Activated CD4-positive, alpha-beta T cell treated with anti-CD3 and anti-CD28 coated beads, Interleukin-2, amount 50 U/mL, for 48 hours (primary cell): ENCODE measurements at regions not wholly inside any gene's neighbourhood (a gene's known extent, or its start where the extent isn't known, plus 50 kb on each side); places are given as distances from the start of the nearest gene placed in this dataset.

ENCODE experiments used
- DNase-seq, 2 experiments: peaks; one replicate each; pipeline ENCODE4 v3.0.0-alpha.2; 2020

DNA sequence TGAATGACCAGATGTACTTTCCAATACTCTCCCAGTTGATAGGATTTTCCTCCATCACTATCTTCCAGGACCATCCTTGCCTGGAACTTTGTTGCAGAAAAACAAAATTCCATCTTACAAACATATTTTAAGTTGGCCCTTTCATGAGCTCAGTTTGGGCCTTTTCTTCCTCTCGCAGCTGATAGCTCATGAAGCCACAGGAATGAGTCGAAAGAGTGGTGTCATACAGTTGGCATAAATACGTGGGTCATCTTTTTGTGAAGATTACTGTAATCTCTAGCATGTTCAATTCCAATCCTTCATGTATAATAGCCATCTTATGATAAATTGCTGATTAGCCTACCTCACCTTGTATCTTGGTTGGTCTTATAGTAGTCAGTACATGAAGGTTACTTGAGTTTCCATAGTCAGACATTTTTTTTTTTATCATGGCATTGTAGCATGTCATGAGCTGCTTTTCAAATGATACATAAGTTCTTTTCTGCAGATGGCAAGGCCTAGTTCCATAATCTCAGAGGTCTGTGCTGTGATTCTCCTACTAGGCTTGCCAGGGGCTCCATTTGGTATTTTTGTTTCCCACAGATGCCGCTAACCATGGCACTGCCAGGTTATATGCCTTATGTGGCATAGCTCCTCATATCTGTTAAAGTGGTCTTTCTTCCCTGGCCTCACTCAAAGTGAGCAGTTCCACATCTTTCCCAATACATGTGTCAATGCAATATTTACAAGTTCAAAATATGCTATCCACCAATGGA, 380.6 kb upstream of the DCN start:
- no peak for DNase-seq

DNA sequence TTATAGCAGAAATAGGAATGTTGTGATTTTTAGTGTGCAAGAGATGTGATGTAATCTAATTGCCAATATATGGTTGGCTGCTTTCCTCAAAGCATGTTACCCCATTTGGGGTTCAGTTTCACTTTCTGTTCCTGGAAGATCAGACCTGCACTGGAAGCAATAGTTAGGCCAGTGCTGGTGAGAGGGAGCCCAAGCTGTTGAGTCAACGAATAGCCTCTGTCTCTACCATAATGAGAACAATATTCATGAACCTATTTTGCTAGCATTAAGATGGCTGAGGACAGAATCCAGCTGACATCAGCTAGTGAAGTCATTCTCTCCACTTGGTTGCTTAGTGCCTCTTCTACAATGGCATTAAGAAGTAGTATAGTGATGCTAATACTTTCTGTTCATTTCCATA, 379.9 kb upstream of the DCN start:
- DNase-seq = no peak

DNA sequence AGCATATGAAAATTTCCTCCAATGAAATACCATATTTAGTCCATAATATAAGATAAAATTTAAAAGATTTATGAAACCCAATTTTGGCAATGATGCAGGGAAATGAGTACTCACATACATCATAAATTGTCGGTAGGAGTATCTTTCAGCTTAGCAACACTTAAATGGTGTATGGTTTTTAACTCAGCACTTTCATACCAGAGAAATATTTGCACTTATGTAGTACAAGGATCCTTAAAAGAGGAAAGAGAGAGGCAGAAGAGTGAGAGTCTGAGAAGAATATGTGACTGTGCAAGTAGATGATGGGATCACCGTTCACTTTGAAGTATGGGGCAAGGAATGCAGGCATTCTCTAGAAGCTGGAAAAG, 379.3 kb upstream of the DCN start:
- DNase-seq = no peak

DNA sequence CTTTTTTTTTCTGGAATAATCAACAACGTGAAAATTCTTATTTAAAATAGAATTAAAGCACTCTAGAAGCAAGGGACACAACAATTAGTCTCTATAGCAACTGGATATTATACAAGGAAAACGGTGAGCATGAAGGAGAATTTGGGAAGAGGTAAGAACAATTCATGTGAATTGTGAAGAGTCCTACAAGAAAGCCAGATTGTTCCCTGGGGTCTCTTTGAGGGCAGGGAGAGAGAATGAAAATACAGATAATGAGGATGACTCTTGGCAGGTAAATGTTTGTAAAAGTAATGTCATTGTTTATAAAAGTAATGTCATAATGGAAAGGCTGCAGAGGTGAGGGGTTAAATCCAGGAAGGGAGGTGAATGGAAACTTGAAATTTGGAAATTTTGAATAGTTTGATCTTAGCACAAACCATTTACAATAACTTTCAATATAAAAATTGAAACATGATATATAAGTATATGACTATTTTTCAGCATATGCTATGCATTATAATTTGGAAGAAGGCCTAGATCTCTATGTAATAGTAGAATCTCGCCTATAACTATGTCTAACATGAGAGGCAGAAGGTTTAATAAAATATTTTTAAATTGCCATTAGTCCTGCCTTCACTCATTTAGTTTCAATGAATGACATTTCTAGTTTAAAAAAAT, 378.8 kb upstream of the DCN start:
- no peak for DNase-seq

DNA sequence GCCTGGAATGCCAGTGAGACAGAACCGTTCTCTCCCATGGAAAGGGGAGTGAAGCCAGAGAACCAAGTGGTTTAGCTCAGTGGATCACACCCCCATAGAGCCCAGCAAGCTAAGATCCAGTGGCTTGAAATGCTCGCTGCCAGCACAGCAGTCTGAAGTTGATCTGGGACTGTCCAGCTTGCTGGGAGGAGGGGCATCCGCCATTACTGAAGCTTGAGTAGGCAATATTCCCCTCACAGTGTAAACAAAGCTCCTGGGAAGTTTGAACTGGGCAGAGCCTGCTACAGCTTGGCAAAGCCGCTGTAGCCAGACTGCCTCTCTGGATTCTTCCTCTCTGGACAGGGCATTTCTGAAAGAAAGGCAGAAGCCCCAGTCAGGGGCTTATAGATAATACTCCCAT, 374.3 kb upstream of the DCN start:
- no peak for DNase-seq

DNA sequence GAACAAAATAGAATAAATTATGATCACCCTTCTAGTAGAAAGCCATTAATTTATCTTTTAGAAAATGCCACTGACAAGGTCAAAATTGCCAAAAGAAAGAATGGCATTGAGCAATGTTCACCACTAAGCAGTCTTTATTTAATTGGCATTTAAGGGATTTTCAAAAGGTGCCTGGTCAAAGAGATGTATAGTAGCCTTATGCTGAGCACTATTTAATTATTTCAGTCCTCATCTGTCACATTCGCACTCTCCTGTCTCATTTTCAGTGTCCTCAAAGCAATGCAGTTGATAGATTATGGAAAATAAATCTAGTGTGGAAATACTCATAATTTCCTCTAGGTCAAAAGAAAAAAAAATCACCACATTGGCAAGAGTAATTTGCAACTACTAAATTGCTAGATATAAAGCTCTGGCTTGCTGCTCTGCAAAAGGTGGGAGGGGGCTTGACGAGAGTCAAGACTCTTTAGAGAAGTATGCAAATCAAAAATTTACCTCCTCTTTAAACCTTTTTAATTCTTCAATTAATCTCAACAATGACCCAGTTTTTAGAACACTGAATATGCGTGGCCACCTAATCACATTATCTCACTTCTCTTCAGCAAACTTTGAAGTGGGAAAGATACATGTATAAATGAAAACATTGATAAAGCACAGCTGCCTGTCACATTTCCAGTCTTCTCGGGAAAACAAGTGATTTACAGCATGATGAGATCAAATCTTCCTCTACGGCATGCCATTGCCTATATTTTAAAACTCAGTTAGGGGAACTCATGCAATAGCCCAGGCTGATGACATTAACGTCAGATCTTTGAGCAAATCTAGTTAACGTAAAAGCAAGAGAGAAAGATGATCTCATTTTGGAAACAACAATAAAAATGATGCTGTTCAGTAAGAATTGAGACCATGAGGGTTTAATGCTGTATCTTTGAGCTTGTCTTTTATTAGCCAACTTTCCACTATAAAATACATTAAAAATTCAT, 373.1 kb upstream of the DCN start:
- no peak for DNase-seq

DNA sequence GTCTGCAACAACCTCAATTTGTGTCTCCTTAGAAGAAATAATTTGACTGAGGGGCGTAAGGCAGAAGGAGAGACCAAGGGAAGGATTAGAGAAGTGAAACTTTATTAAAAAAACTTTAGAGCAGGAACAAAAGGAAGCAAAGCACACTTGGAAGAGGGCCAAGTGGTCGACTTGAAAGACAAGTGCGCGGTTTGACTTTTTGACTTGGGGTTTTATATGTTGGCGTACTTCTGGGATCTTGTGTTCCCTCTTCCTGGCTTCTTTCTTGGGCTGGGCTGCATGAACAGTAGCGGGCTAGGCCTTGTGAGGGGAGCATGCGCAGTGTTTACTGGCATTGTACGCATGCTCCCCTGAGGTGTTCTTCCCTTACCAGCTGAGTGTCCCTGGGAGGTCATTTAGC, 369.3 kb upstream of the DCN start:
- DNase-seq = no peak

DNA sequence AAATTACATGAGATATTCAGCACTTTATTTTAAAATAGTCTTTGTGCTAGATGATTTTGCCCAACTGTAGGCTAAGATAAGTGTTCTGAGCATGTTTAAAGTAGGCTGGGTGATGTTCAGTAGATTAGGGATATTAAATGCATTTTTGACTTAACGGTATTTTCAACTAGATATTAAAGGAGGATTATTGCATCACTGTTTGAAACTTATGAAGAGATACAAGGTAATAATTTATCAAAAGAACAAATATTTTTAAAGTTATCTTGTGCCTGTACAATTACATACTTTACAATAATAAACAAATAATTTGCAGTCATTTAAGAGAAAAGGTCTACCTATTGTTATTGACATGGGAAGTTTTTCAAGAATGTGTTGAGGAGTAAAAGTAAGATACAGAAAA, 368.6 kb upstream of the DCN start:
- DNase-seq = no peak

DNA sequence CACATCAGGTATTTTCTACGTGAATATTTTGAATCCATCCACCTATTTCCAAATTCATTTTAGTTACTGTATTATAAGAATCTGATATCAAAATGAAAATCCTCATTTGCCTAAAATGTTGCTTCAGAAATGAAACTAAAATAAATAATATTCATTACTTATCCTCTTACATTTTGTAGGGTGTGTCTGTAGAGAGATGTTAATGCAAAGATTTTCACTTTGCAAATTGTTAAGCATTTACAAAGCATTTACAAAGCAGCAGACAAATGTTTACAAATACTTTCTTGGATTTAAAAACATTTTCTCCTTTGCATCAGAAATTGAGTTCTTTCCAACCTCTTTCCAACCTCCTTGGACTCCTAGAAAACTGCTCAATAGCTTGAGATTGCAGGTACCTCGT, 360.0 kb upstream of the DCN start:
- DNase-seq = no peak

DNA sequence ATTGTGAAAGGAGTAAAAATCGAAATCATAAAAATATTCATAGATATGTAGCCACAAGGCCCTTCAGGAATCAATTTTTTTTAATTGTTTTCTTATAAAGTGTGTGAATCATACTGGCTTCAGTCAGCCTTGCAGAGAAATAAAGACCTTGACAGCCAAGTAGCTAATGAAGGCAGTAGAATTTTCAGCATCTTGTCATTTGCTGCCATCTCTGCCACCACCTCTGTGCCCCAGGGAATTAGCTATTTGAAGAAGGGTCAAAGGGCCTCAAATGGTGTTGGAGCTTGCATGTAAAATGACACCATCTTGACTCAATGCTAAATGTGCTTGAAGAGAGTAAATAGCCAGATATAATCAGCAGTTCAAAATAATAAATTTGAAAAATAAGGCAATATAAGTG, 359.4 kb upstream of the DCN start:
- DNase-seq = no peak

DNA sequence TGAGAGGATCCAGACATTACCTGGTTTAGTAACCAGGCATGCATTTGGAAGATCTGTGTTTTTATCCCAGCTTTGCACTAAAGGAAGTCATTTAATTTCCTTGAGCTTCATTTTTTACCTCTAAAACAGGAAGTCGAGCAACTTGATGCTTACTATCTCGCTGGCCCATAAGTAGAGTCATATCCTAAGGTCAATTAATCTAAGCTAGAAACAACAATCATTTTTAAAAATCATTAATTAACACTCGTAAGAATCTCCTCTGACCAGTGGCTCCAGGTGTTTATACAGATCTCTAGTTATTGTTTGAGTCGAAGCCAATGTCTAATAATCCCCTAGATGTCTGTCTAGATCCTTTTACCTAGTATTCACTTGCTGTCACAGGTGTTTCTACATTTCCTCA, 355.8 kb upstream of the DCN start:
- no peak for DNase-seq

DNA sequence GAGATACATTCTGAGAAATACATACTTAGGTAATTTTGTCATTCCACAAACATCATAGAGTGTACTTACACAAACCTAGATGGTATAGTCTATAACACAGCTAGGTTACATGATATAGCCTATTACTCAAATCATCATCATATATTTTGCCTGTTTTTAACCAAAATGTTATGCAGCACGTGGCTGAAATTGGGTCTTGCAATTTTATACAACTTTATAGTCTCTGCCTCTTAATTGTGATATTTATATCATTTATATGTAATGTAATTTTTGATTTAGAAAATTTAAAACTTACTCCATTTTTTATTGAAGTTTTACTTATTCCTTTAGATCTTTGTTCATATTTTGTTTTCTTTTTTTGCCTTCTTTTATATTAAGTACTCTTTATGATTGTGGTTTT, 350.7 kb upstream of the DCN start:
- no peak for DNase-seq

DNA sequence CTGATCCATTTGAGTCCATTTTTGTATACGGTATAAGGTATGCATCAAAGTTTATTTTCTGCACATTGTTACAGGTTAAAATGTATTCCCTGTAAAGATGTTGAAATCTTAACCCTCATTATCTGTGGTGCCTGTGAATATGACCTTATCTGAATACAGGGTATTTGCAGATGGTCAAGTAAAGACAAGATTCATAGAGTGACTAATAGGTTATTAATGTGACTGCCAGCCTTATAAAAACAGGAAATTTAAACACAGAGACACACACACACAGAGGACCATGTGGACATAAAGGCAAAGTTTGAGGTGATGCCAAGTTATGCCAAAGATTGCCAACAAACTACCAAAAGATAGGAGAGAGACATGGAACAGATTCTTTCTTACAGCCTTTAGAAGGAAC, 347.2 kb upstream of the DCN start:
- DNase-seq = no peak

DNA sequence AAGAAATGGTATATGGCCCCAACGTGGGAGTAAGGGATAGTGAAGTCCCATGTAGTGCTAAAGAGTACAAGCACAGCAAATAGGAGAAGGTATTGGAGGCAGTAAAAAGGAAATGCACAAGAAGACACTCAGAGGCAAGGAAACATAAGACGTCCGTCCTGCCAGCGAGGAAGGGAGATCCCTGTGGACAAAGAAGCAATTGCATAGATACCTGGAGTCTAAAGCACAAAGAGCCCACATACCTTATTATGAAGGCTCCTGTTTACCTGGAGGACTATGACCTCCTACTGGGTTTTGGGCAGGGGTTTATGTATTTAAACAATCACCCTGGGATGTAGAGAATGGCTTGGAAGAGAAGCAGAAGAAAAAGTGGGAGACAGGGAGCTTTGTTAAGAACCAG, 341.2 kb upstream of the DCN start:
- DNase-seq = no peak

DNA sequence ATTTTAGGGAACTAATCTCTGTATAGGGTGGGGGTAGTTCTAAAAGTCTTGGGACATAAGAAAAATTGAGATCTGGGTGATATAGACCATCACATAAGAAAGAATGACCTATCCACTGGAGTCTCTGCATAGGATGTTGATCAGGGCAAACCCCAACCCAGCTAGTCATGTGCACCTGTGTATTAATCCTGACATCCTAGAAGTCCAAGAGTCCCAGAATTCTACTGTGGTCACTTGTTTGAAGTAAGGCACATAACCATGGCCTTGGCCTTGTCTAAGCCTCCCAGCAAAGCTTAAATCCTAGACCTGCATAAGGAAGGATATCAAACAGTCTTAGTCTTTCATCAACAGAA, 334.1 kb upstream of the DCN start:
- DNase-seq = no peak

DNA sequence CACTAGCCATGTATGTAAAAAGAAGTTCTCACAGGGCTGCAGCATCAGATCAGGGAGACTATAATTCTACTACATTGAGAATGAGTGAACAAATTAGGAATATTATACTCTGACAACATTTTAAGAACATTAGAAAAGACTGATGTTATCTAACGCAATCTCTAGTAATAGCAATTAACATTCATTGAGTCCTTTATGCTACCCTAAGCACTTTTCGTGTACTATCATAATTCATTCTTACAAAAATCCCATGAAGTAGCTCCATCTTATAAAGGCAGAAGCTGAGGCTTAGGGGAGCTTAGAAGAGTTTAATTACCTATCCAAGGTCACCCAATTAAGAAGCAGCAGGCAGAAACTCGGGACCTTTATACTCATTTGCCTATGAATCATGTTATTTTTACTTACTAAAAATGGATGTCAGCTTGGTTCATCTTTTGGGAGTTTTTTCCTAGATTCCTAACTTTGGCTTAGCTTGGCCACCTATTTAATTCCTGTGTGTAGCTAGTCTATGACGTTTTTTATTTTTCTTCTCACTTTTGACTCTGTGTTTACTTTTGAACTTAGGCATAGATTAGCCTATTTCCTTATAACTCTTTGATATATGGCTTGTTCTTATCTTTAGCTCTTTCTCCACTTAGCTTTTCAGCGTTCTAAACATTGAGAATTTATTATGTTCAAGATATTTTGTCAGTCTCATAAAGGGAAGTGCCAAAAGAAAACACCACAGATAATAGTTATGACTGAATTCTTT, 333.5 kb upstream of the DCN start:
- DNase-seq = no peak

DNA sequence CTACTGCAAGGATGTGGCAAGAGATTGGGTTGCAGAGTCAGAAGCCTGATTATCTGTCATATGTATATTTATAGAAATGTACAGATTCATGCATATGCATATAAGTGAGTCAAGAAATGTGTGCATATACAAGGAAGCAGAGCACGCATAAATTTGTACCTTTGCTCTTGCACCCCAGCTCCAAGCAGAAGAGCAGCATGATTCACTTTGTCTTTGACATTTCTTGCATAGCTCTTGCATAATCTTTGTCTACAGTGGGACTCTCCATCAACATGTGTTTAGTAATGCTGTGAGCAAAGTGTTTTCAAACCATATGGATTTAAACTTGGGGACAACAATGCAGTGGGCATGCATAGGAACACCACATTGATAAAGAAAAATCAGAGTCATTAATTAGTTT, 330.7 kb upstream of the DCN start:
- DNase-seq = no peak

DNA sequence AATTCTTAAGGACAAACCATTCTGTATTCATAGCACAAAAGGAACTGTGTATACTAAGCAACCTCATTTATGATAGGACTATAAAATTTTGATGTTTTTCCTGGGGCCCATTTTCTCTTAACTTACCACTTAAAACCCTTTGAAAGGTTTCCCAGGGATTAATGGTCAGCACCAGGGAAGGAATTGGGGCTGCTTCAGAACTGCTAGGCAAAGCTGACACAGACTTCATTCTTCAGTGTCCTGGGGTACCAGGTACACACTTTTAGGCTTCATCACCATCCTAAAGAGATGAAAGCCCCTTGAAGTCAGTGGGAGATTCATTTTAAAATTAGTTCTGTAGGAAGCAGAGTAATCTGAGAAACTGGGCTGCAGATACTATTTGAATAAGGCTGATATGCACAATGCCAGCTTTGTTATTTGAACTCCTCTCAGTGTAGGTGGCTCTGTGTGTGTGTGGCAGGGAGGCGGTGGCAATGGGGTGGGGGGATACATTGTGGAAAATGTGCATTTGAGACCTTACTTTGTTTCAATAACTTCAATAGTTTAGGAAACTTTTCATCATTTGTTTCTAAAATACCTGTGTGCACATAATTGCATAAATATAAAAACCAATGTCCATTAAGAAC, 329.3 kb upstream of the DCN start:
- no peak for DNase-seq

DNA sequence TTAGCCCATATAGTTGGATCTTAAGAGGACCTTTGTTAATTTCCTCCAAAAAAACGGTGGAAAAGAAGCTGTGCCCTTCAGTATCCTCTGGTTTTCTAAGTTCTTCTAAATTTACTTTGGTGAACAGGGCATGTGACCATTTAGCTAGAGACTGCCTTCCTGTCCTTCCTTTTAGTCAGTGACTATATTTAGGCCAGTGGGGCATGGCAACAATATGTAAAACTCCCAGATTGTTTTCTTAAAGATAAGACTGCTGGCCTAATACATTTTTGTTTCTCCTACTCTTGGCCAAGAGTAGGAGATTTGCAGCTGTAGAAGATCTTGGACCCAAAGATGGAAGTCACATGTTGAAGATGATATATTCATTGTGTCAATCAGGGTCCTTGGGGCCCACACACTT, 325.1 kb upstream of the DCN start:
- DNase-seq = no peak

DNA sequence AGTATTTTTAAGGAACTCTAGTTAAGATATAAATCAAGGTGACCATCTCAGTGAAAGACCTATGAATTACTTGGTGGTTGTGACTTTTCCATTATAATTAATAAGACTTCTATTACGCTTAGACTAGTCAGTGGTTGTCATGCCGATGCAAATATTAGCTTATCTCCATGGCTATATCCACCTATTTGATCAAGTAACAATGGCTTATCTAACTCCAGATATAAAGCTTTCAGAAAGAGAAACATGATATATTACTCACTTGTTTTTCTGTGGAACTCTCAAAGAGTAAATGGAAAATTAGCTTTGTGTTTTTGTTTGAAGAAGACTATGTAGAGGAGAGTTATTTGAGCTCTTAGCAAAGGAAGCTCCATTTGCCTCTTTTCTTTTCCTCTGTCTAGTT, 323.8 kb upstream of the DCN start:
- no peak for DNase-seq

DNA sequence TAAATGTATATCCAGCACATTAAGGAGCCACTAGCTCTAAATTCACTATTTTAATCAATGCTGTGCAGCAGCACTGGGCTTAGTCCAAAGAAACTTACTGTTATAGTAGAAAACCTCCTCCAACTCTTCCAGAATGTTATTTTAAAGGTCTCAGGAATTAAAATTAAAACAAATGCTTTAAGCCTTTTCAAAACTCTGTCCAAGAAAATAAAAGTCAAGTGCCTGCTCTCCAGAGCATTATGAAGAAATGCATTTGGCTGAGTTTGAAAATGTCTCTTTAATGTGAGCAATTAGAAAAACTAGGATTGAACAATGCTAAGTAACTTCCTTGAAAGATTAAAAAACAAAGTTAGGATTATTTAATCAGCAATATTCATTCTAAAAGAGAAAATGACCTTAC, 322.4 kb upstream of the DCN start:
- DNase-seq = no peak

DNA sequence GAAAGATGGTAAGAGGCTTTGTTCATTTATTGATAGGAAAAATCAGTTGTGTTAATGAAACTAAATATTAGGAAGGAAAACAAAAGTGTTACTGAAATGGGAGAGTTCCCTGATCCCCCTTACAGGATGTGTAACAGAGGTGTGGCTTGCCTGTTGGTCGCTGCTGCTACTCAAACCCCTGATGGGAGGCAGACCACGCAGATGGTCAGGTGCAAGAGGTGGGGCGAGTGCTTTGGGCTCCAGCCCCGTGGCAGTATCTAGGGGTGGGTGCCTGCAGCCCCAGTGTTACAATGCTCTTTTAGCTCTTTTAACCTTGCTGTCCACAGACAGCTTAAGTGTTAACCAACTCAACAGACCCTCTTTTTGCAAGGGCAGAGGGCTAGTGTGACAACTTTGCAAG, 319.6 kb upstream of the DCN start:
- DNase-seq = no peak

DNA sequence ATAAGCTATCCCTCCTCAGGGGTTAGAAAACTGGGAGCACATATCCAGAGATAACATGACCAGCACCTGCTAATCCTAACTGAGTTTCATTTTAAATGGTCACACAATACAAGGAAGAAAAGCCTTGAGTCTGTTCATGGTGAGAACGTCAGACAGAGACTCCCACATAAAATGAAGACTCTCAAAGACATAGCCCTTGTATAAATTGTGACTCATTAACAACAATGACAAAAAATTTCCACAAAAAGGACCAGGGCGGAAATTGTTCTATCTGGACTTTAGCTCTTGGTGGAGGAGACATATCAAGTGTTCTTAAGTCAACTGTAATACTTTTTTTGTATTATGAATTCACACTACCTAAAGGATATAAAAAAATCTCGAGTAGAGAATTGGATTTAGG, 313.7 kb upstream of the DCN start:
- no peak for DNase-seq
